ENCODE measurements at regions not wholly inside any gene's neighbourhood (a gene's known extent, or its start where the extent isn't known, plus 50 kb on each side); places are given as distances from the start of the nearest gene placed in this dataset.

DNA sequence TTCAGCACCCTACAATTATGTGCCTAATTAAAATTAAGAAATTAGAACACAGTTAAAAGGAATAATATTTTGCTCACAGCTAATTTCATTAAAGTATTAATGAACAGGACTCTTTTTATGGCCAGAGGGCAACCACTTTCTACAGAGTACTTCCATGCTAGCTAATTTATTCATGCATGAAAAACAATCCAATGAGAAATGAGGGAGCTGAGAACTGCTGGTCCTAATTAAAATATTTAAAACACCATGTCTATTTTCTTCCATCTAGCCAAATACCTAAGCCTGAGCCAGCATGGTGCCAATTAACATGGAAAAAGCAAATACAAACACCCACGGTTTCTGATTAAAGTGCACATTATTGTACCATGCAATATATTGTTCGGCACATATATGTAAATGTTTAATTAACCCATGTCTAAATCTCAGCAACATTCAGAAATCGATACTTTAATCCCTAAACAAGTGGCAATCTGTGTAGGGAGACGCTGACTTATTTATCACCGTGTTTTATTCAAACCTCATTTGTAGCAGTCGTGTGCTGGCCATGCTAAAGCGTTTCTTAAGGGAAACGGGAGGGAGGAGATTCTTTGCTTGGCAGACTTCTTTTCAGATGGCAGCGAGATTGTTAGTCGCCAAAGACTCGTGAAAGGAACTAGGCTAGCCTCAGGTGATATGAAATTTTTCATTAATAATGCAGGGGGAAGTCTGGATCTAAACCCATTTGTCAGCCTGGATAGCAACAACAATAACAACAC, 193.5 kb downstream of the ANXA2 start:
- TF ChIP-seq EZH2 (IDR thresholded peaks at IDR 0.05; ENCODE audit: borderline replicate concordance, low read depth, low read length, severe bottlenecking) = no peak
- TF ChIP-seq, protein P1, sequence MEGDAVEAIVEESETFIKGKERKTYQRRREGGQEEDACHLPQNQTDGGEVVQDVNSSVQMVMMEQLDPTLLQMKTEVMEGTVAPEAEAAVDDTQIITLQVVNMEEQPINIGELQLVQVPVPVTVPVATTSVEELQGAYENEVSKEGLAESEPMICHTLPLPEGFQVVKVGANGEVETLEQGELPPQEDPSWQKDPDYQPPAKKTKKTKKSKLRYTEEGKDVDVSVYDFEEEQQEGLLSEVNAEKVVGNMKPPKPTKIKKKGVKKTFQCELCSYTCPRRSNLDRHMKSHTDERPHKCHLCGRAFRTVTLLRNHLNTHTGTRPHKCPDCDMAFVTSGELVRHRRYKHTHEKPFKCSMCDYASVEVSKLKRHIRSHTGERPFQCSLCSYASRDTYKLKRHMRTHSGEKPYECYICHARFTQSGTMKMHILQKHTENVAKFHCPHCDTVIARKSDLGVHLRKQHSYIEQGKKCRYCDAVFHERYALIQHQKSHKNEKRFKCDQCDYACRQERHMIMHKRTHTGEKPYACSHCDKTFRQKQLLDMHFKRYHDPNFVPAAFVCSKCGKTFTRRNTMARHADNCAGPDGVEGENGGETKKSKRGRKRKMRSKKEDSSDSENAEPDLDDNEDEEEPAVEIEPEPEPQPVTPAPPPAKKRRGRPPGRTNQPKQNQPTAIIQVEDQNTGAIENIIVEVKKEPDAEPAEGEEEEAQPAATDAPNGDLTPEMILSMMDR (IDR thresholded peaks at IDR 0.05; ENCODE audit: borderline replicate concordance, extremely low read depth, low read length, poor library complexity, severe bottlenecking) = no peak
